ENCODE measurements at regions not wholly inside any gene's neighbourhood (a gene's known extent, or its start where the extent isn't known, plus 50 kb on each side); places are given as distances from the start of the nearest gene placed in this dataset.

DNA sequence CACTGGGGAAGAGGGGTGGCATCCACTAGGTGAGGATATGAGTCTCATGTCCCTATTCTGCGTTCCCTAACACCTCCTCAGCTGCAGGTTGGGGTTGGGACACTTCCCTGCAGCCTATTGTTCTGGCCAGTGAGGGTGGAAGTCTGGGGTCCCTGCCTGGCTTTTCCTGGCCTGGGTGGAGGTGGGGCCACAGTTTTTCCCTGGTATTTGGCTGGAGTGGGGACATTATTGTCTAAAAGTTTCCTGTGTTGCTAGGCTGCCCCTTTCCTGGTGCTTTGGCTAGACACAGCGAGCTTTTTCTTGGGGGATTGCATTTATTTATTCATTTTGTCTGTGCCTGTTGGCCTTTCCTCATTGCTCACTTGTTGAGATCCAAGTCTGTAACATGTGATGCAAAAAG is 559.5 kb upstream of the IGFBP3 start:
- no peak for TF ChIP-seq GATA3 (IDR thresholded peaks at IDR 0.05; ENCODE audit: low read depth, low read length)
- TF ChIP-seq GATA2 (IDR thresholded peaks at IDR 0.05; ENCODE audit: low read depth, low read length) = no peak

Data from SH-SY5Y (cell line).